GM23248 (cell line): ENCODE measurements at regions not wholly inside any gene's neighbourhood (a gene's known extent, or its start where the extent isn't known, plus 50 kb on each side); places are given as distances from the start of the nearest gene placed in this dataset.

Experiments used
- EZH2 ChIP-seq: fragments of 200-600 bp; sonication (generic); IDR thresholded peaks from 2 replicates; pipeline ENCODE4 v1.6.1; 2018; ENCODE audit warnings: antibody characterized with exemption, mild to moderate bottlenecking; ENCODE audit not compliant: insufficient read depth, poor library complexity, severe bottlenecking
- EZH2phosphoT487 ChIP-seq: fragments of 200-600 bp; sonication (generic); IDR thresholded peaks from 2 replicates; pipeline ENCODE4 v1.6.1; 2018; ENCODE audit warnings: antibody characterized with exemption, moderate library complexity, mild to moderate bottlenecking, low read depth; ENCODE audit not compliant: insufficient read depth

DNA sequence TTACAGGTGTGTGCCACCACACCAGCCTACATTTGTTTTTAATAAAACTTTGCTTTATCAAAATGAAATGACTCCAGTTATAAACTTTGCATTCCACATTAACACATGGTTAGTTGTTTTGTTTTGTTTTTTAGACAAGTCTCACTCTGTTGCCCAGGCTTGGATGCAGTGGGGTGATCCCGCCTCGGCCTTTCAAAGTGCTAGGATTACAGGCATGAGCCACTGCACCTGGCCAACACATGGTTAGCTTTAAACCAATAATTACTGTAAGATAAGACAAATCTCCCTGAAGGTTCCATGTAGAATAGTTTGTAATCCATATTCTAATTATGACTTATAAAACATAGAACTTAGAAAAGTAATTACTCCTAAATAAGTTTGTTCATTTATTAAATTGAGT is 89.8 kb upstream of the MED13 start:
- TF ChIP-seq EZH2phosphoT487 (no peak), EZH2 (no peak)
